NK-92 treated with Interleukin-12 subunit alpha and Interleukin-12 subunit beta, amount 100 ng/mL, for 24 hours (cell line): ENCODE measurements at regions not wholly inside any gene's neighbourhood (a gene's known extent, or its start where the extent isn't known, plus 50 kb on each side); places are given as distances from the start of the nearest gene placed in this dataset.

Experiments used
- DNase-seq: peaks from one replicate; lab custom pipeline; 2025; lab: John Stamatoyannopoulos, UW

DNA sequence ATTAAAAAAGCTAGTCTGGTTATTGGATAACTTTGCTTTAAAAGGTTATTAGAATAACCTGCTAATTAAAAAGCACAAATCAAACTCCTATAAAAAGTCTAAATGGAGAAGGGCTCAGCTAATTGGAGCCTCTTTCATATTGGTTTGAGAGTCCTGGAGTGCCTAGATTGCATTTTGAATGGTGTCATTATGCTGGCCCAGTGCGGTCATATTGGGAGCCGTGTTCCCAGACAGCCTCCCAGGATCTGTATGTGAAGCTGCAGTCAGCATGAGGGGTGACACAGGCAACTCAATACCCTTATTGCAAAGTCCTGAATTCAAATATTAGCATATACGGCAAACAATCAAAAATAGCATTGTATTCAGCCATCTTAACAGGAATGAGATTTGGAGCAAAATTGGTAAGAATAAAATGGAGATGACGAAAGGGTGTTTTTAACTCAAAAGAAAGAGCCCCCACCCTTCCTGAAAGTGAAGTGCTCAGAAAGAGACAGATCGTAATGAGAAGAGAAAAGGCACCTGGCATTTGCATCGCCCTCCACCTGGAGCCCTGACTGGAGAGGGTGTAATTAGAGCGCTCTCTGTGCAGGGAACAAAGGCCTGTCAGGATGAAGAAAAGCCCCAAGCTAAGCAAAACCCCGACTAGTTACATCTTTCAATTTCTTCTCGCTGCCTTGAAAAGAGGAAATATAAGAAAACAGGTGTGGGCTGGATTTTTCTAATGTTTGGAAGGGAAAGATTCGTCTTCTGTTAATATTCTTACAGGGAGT lies 621.0 kb upstream of the ADAMTS16 start:
- no peak for DNase-seq

DNA sequence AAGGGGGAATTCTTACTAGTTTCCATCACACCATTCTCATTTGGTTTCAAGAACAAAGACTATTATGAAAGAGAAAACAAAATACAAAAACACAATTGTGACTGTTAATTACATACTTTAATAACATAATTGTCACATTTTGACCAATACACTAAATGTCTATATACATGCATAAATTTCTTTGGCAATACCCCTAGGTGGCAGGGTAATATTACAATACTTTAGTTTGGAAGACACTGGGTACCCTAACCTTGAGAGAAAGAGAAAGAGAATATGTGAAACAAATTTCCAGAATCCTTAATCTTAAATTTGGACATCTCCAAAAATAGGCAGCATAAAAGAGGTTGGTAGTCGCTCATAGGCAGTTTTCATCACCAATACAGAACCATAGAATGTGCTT lies 619.6 kb upstream of the ADAMTS16 start:
- DNase-seq, result no peak

DNA sequence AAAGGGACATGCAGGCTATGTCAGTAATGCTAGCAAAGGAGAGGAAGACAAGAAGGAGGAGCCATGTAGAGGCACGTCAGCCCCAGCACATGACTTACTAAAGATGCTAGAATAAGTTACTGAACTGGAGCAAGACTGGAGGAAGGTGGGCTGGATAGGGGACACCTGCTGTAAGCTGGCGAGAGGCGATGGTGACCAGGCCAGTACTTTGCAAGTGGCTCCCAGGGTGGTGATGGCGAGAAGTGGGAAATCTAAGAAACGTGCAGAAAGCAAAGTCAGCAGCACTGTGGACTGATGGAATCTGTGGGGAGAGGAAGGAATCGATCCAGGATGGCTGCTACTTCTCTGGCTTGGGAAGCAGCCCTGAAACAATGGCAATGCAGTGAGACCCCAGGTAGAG lies 617.1 kb upstream of the ADAMTS16 start:
- DNase-seq, result no peak

DNA sequence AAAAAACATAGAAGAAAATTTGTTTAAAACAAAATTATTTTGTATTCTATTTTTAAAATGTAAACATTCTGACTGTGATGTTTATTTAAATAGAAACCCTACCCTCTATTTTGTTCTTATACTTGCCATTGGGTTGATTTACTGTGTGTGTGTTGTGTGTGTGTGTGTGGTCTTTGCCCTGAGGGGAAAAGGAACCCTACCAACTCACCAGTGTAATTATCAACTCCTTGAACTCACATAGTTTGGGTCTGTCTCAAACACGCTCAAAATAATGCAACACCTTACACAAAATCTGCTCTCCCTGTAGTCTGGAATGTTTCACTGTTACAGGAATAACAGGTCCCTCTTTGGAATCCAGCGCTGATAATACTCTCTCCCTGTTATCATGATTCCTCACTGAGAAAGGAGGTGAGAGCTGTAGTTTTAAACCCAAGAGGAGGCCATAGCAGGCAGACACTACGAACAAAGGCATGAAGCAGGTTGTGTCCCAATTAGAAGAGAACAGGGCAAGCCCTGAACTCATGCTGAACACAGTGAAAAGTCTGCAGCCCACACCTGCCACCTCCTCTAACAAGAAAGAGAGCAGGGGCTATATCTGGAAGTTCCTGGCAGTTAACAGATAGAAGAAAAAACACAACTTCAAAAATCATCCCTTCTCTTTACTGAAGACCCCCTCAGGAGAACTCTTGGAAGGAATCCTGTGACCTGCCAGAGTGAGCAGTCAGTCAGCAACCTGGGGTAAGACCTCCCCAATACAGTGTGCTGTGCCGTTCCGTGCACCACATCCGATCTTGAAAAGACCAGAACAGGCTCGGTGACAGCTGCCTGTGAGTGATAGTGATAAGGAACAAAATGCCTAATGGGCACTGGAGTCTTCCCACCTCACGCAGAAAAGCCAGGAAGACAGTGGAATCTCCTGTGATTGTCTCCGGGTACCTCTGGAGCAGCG lies 608.1 kb upstream of the ADAMTS16 start:
- no peak for DNase-seq

DNA sequence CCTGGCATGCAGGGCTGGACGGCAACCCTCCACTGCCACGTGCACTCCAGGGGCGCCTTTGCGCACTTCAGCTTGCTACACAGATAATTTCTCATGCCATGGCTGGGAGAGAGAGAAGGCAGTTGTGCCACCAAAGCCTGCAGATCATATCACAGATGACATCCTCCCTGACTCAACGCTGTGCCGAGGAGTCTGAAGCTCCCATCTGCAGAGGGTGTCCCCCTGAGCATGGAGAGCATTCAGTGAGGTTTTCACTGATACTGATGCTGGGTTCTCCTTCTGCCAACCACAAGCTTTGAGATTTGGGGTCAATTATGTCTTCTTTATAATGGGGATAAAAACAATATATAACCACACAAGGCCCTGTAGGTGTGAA lies 607.4 kb upstream of the ADAMTS16 start:
- no peak for DNase-seq

DNA sequence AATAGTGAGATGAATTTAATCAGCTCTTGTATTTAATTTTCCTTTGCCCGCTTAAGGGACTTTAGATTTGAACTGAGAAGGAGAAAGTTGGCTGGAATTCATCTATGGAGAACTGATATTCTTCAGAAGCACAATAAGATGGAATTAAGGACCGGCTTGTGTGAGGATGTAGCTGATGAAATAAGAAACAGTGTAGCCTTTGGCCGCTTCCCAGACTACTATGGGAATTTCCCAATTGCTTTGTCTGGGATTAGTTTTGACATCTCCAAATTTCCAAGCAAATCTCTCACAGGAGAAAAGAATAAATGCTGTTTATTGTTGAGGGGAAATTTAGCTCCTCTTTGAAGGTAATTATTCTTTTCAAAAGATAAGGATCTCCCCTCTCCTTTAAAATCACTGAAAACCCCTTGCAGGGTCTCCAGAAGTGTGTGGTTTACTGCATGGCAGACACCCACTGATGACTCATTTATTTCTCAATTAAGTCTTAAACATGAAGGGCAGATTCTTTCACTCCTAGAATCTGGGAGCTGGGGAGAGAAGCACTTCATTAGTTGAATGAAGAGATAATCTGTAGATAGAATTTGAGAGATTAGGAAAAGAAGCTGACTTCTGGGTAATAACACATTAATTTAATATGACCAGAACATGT lies 606.5 kb upstream of the ADAMTS16 start:
- DNase-seq, result no peak

DNA sequence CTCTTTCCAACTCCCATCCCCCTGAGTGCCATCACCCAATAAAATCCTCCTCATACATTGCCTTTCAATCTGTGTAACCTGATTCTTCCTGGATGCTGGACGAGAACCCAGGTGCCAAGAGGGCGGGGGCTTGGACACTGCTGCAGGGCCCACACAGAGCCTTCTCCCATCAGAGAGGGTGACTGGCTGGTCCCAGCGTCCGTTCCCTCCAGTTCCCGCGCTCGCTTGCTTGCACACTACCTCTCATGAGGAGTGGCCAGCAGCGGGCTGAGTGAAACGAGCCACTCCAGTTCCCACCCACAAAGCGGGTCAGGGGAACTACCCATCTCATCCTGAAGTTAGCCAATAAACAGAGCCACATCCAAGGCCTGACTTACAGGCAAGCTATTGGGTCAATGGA lies 602.6 kb upstream of the ADAMTS16 start:
- no peak for DNase-seq

DNA sequence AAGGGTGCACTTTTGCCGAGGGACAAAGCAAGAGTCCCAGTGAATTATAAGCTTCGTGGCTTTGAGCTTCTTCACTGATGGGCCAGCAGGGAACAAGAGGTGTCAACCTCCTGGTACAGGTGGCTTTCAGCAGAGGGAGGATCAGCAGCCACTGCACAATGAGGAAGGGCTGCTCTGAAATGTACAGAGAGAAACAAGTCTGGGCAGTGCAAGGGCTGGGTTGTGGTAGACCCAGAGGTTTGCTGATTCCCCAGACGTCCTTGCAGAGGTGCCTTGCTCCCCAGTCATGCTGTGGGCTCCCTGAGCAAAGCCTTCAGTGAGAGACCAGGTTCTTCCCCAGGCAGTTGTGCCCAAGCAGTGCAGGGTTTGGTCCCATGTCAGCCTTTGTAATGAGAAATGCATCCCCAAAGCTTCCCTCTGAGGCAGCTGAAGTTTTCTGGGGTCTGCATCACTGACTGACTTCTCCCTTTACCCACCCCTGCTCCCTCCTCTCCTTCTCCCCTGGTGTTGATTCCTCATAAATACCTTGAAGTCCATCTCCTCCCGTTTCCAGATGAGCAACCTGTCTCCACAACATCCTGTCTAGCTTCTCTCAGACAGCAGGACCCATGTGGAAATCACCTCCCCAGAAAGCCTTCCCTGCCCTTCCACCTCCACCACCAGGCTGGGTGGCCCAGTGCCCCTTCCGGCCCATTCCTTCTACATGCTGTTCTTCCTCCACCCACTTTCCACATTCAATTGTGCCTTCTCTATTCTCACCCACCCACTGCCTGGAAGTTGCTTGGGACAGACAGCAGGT lies 599.6 kb upstream of the ADAMTS16 start:
- DNase-seq, result no peak

DNA sequence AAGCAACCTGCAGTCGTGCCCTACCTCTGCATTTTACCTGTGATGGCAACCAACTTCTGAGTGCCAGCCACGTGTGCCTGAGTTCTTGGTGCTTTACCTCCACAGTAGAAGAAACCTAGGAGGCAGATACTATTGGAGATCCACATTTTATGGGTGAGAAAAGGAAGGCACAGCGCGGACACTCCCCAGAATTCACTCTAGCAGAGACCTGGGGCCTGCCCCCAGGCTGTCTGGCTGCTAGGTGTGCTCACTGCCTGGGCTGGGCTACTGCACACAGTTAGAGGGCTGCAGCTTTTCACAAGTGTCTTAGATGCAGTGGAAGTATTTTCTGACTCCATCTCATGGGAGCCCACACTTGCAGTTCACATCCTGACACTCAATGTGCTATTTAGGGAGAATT lies 598.8 kb upstream of the ADAMTS16 start:
- DNase-seq, result no peak

DNA sequence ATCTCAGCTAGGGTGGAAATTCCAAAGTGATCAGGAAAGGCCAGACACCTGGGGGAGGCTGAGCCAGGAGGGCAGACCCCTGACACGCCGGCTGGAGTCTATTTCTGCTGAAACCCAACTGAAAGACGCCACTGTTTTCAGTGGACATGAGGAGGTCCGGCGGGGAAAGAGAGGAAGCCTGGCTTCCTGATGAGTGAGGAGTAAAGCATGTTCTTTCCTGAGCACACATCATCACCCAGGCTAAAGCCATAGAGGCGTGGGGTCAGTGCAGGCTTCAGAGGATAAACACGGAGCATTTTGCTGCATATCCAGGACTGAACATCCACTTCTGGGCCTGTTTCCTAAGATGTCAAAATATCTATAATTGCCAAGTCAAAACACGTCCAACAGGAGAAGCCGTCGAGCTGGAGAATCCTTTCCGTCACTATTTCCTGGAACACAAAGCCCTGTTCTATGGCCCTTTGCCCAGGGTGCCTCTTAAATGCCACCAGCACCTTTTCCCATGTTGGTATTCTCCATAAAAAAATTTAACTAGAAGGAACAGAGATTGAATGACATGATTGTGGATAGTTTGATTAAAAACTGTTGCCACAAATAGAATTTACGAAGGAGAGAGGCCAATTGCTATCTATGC lies 597.9 kb upstream of the ADAMTS16 start:
- DNase-seq, result no peak

DNA sequence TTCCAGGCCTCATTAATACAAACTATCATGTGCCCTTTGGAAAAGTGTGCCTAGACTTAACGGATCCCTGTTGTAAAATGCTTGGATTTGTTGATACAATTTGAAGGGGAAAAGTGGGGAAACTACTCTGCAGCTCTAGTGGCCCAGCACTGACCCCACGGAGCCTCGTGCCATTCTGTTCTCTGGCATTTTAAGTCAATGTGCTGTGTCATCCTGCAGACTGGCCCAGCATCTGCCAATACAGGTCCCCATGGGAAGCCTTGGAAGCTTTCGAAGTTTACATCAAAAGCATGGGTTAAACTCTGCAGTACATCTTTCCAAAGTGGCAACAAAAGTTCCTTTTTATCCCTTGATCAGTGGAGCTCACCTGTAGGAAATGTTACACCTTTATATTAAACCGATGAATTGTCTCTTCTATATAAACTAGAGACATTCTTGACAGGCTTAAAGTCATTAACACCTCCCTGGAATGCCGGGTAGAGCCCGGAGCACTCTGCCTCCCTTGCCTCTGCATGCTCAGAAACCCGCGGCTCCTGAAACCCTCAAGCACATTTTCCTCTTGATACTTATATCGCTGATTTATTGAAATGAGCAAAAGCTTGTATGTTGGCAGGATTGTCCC lies 596.0 kb upstream of the ADAMTS16 start:
- DNase-seq, result no peak

DNA sequence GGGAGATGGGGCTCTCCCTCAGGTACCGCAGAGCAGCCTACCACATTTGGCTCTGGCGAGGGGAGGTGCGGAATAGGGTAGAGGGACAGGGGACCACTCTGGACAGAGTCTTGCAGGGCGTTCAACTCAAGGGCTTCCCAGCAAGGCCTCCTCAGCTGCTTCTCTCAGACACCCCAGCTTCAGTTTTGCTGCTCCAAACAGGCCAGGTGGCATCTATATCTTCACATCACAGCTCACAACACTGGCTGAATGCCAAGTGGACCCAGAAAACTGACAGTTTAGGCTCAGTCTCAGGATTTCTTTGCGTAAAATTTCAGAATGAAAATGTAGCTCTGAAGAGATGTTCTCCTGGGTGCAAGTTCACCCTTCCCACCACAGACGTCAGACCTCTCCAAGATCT lies 592.6 kb upstream of the ADAMTS16 start:
- DNase-seq, result no peak

DNA sequence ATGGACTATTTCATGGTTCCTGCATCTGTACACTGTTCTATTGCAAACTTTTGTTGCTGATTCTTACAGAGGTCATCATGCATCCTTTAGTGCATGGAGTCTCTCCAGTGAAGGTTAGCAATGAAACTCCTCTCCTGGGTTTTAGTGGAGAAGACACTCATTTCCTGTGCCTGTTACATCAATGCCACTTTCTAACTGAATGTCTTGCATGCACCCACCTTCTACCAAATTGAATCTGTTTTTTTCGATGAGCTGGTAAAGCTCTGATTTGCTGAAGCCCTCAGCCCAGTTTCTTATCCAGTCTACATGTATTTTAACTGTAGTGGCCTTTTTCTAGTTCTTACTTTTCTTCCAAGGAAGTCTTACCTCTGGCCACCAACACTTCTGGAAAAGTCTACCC lies 591.8 kb upstream of the ADAMTS16 start:
- no peak for DNase-seq

DNA sequence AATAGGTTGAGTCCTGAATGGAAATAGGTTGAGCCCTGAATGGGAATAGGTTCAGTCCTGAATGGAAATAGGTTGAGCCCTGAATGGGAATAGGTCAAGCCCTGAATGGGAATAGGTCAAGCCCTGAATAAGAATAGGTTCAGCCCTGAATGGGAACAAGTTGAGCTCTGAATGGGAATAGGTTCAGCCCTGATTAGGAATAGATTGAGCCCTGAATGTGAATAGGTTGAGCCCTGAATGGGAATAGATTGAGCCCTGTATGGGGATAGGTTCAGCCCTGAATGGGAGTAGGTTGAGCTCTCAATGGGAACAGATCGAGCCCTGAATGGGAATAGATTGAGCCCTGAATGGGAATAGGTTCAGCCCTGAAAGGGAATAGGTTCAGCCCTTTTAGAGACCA lies 590.8 kb upstream of the ADAMTS16 start:
- DNase-seq, result no peak

DNA sequence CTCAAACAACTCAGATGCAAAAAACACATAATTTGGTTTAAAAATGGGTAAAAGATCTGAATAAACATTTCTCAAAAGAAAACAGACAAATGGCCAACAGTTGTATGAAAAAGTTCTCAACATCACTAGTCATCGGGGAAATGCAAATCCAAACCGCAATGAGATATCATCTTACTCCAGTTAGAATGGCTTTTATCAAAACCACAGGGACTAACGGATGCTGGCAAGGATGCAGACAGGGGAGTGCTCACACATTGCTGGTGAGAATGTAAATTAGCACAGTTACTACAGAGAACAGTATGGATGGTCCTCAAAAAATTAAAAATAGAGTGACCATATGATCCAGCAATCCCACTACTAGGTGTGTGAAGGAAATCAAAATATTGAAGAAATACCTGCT lies 589.1 kb upstream of the ADAMTS16 start:
- no peak for DNase-seq

DNA sequence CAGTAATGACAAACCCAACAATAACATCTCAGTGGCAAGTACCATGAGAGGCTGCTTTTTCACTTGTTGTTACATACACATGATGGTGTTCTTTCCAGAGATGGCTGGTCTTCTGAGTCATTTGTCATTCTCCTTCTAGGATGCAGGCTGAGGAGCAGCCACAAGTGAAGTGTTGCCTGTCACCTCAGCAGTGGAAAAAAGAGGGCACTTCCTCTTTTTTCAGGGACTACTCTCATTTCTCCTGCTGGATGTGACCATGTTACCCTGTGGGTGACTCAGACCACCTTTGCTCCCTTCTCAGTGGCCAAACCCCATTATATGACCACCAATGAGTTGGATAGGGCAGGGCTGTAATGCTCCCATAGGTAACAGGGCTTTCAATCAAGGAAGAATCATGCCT lies 587.0 kb upstream of the ADAMTS16 start:
- no peak for DNase-seq

DNA sequence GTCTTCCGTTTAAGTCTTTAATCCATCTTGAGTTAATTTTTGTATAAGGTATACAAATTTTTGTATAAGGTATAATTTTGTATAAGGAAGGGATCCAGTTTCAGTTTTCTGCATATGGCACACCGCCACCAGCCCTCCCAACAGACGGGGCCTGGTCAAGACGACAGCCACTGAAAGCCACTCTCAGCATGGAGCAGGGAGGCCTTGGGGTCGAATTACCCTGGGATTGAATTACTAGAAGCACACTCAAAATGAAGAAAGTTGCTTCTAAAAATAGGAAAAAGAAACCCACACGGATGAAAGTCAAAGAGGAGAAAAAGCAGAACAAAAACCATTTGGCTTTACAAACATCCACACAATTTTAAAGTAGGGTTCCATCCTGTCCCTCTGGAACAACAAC lies 586.2 kb upstream of the ADAMTS16 start:
- no peak for DNase-seq

DNA sequence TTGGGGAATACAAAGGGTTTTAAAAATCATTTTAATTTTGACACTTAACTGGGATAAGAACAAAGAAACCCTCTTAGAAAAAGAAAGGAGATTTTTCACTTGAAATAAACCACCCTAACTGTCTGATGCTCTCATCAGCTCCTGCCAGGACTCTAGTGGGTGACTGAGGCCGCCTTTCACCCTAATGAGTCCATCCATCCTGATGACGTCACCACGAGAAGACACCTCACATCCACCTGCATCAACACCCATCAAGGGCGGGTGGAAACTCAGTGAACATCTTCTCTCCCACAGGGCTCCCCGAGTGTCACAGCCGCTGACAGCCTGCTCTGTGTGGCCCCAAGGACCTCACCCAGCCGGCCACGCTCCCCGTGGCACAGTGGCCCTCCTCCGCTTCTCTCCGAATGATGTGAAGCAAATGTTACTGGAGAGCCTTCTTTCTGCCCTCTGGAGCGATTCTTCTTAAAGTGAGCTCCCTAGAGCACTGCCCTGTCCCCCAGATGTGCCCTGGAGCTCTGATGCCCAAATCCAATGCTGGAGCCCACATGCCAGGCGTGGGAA lies 584.3 kb upstream of the ADAMTS16 start:
- DNase-seq, result no peak

DNA sequence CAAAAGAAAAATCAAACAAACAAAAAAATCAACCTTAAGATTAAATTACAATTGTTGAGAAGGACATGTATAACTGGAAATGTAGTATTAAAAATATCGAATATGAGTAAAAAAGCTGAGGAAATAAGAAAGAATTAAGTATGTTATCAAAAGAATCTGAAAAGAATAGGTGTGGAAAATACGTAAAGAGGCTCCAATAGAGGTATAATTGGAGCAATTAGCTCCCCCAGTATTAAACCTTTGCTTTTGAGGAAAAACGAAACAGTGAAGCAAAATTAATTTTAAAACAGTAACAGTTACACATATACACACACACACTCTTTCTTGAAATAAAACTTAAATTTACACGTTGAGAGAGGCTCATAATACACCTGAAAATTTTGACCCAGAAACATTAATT lies 578.7 kb upstream of the ADAMTS16 start:
- DNase-seq, result no peak

DNA sequence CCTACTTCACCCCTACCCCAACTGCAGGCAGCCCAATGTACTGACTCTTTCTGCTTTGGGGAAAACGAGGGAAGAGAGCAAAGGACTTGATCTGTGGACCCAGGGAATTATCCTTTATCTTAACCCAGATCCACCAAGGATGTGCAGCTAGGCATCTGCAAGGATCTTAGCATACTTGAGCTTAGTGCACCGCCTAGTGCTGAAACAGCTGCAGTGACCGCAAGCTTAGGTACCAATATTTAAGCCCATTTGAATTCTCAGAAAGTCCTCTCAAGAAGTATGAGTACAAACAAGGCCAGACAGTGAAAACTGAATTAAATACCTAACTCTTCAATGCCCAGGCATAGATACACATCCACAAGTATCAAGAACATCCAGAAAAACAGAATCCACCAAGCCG lies 576.7 kb upstream of the ADAMTS16 start:
- DNase-seq, result no peak
